ENCODE measurements at regions not wholly inside any gene's neighbourhood (a gene's known extent, or its start where the extent isn't known, plus 50 kb on each side); places are given as distances from the start of the nearest gene placed in this dataset.

DNA sequence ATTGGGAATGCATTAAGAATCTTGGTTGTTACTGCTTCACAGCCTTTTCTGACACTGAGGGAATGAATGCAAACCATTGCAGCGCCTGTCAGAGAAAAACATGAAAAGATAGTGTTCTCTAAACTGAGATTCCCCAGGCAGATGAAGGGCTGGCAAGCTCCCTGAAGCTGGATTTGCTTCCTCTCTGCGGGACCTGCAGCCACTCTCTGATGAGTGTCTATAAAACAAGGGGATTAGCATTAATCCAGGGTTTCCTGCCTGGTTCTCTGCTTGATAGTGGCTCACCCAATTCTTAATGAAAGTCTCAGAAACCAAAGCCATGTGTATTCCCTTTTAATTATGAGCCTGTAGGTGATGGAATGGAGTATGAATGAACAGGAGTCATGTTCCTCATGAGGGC is 344.3 kb upstream of the UMPS start:
- no peaks in the 10 kb centered on the region for H3F3A ChIP-seq (ENCODE audit: insufficient read depth)
- H3K79me2 ChIP-seq (ENCODE audit: insufficient read depth, low read length): no peaks in the 10 kb centered on the region
- H3K9me3 ChIP-seq (ENCODE audit: insufficient read depth, low read length): no peaks in the 10 kb centered on the region
- H3K4me3 ChIP-seq (ENCODE audit: insufficient read depth, low read length, poor library complexity, severe bottlenecking): no peak overlapping the region
- H3K36me3 ChIP-seq (ENCODE audit: low read length): no peaks in the 10 kb centered on the region
- H3K9ac ChIP-seq (ENCODE audit: low read length): no peak overlapping the region
- H3K4me2 ChIP-seq (ENCODE audit: low read depth, low read length, poor library complexity, severe bottlenecking): no peak overlapping the region
- no peaks in the 10 kb centered on the region for H3K9me2 ChIP-seq (replicated peaks; ENCODE audit: insufficient read depth, low read length)
- H2AFZ ChIP-seq (ENCODE audit: low read depth, low read length, severe bottlenecking): no peak overlapping the region
- TF ChIP-seq EZH2phosphoT487 (conservative IDR thresholded peaks at IDR 0.05; ENCODE audit: low read length): no peak
- TF ChIP-seq, protein P1, sequence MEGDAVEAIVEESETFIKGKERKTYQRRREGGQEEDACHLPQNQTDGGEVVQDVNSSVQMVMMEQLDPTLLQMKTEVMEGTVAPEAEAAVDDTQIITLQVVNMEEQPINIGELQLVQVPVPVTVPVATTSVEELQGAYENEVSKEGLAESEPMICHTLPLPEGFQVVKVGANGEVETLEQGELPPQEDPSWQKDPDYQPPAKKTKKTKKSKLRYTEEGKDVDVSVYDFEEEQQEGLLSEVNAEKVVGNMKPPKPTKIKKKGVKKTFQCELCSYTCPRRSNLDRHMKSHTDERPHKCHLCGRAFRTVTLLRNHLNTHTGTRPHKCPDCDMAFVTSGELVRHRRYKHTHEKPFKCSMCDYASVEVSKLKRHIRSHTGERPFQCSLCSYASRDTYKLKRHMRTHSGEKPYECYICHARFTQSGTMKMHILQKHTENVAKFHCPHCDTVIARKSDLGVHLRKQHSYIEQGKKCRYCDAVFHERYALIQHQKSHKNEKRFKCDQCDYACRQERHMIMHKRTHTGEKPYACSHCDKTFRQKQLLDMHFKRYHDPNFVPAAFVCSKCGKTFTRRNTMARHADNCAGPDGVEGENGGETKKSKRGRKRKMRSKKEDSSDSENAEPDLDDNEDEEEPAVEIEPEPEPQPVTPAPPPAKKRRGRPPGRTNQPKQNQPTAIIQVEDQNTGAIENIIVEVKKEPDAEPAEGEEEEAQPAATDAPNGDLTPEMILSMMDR (IDR thresholded peaks at IDR 0.05; ENCODE audit: insufficient read depth, low read length, poor library complexity, severe bottlenecking): no peak
- H4K20me1 ChIP-seq (ENCODE audit: low read depth, low read length): no peaks in the 10 kb centered on the region
- no peaks in the 10 kb centered on the region for H3K27me3 ChIP-seq (ENCODE audit: low read length)
- no peak overlapping the region for H3K27ac ChIP-seq (ENCODE audit: low read depth, low read length)

DNA sequence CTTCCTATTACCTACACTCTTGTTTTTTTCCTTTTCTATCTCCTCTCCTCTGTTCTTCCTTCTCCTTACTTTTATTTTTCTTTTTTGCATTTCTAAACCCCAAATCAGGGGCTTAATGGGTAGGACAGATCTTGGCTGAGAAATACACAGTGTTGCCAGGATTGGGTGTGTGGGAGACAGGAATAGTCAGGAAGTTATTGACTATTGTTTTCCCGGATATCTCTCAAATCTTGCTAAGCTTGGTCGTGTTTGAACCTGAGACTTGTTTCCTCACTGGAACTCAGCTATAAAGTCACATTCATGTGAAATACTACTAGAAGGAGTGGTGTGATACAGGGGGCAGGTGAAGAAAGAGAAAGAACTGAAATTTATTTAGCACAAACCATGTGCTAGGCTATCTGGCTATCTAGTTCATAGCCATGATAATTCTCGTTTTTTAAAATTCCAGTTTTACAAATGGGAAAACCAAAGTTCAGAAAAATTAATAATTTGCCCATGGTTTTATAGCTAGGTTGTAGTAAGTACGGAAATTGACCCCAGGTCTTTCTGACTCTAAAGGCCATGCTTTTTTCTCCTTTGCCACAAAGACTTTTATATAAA is 343.2 kb upstream of the UMPS start:
- H3K9me2 ChIP-seq (replicated peaks; ENCODE audit: insufficient read depth, low read length): no peaks in the 10 kb centered on the region
- no peaks in the 10 kb centered on the region for H3K27me3 ChIP-seq (ENCODE audit: low read length)
- H3K4me3 ChIP-seq (ENCODE audit: insufficient read depth, low read length, poor library complexity, severe bottlenecking): no peak overlapping the region
- no peaks in the 10 kb centered on the region for H4K20me1 ChIP-seq (ENCODE audit: low read depth, low read length)
- no peak overlapping the region for H3K9ac ChIP-seq (ENCODE audit: low read length)
- no peaks in the 10 kb centered on the region for H3K36me3 ChIP-seq (ENCODE audit: low read length)
- H3K4me2 ChIP-seq (ENCODE audit: low read depth, low read length, poor library complexity, severe bottlenecking): no peak overlapping the region
- H2AFZ ChIP-seq (ENCODE audit: low read depth, low read length, severe bottlenecking): no peak overlapping the region
- TF ChIP-seq, protein P1 (IDR thresholded peaks at IDR 0.05; ENCODE audit: insufficient read depth, low read length, poor library complexity, severe bottlenecking): no peak
- TF ChIP-seq EZH2phosphoT487 (conservative IDR thresholded peaks at IDR 0.05; ENCODE audit: low read length): no peak
- no peaks in the 10 kb centered on the region for H3K79me2 ChIP-seq (ENCODE audit: insufficient read depth, low read length)
- H3K9me3 ChIP-seq (ENCODE audit: insufficient read depth, low read length): no peaks in the 10 kb centered on the region
- H3F3A ChIP-seq (ENCODE audit: insufficient read depth): no peaks in the 10 kb centered on the region
- H3K27ac ChIP-seq (ENCODE audit: low read depth, low read length): no peak overlapping the region

DNA sequence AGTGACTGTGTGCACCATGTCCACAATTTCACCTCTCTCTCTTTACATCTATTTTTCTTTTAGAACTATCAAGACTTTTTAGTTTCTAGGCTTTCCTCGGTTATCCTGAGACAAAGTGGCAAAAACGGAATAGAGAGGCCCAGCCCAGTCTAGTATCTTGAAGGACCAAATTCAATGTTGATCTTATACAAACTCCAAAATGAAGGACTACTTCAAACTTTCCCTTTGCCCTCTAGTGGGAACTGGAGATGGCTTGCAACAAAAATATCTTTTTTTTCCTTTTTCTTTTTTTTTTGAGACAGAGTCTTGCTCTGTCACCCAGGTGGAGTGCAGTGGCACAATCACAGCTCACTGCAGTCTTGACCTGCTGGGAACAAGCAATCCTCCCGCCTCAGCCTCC is 338.5 kb upstream of the UMPS start:
- no peak overlapping the region for H2AFZ ChIP-seq (ENCODE audit: low read depth, low read length, severe bottlenecking)

More for the DNA sequence above, 338.5 kb upstream of the UMPS start:
- no peaks in the 10 kb centered on the region for H3K9me3 ChIP-seq (ENCODE audit: insufficient read depth, low read length)
- no peaks in the 10 kb centered on the region for H3K79me2 ChIP-seq (ENCODE audit: insufficient read depth, low read length)
- TF ChIP-seq, protein P1 (IDR thresholded peaks at IDR 0.05; ENCODE audit: insufficient read depth, low read length, poor library complexity, severe bottlenecking): no peak
- TF ChIP-seq EZH2phosphoT487 (conservative IDR thresholded peaks at IDR 0.05; ENCODE audit: low read length): no peak
- no peak overlapping the region for H3K27ac ChIP-seq (ENCODE audit: low read depth, low read length)
- no peak overlapping the region for H3K4me3 ChIP-seq (ENCODE audit: insufficient read depth, low read length, poor library complexity, severe bottlenecking)
- no peaks in the 10 kb centered on the region for H3F3A ChIP-seq (ENCODE audit: insufficient read depth)
- no peaks in the 10 kb centered on the region for H3K36me3 ChIP-seq (ENCODE audit: low read length)
- H3K27me3 ChIP-seq (ENCODE audit: low read length): no peaks in the 10 kb centered on the region
- no peaks in the 10 kb centered on the region for H4K20me1 ChIP-seq (ENCODE audit: low read depth, low read length)
- H3K4me2 ChIP-seq (ENCODE audit: low read depth, low read length, poor library complexity, severe bottlenecking): no peak overlapping the region
- H3K9me2 ChIP-seq (replicated peaks; ENCODE audit: insufficient read depth, low read length): no peaks in the 10 kb centered on the region
- no peak overlapping the region for H3K9ac ChIP-seq (ENCODE audit: low read length)

Measured in SU-DHL-6 (cell line).